ENCODE measurements at regions not wholly inside any gene's neighbourhood (a gene's known extent, or its start where the extent isn't known, plus 50 kb on each side); places are given as distances from the start of the nearest gene placed in this dataset.

GRCh38 chr16:73251608-73252007 is 203.7 kb upstream of the ZFHX3 start:
- no peak for DNase-seq

- DNase-seq: no peak
Observed at GRCh38 chr16:73248316-73248715, 200.4 kb upstream of the ZFHX3 start.

DNA sequence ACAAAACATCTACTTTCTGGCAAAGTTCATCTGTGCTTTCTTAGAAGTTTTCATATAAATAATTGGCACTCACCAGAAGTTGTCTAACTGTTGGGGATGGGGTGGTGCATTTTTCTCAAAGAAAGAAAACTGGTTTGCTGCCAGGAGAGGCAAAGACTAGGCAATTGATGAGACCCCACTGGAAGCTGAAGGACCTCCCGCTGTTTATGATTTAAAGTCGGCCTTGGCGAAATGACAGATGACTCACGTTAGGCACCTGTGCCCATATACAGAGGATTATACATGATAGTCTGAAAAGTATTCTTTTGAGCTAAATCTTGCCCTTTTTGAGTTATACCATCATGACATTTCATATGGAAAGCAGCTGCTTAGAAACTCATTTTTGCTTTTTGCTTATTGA is 193.0 kb upstream of the ZFHX3 start:
- DNase-seq: no peak

GRCh38 chr16:73237601-73238000 is 189.7 kb upstream of the ZFHX3 start:
- no peak for DNase-seq

DNA sequence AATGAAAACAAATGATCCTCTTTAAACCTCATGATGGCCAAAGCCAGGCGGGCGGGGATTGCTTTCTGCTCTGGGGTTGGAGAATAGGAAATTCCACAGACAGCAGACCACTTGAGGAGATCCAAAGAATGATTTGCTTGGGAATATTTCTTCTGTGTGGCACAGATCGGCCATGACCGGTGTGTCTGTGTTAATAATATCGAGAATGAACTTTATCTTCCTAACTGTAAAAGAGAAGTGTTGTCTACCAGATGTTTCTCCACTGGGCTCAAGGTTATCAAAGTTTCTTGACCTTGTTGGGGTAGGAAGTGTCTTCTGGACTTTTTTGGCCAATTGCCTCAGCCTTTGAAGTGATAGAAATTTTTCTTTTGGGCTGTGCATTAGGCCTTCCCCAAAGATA is 186.6 kb upstream of the ZFHX3 start:
- DNase-seq: no peak

- DNase-seq: no peak
Observed at GRCh38 chr16:73233846-73234424, 186.0 kb upstream of the ZFHX3 start.

GRCh38 chr16:73233329-73233765 is 185.4 kb upstream of the ZFHX3 start:
- no peak for DNase-seq

GRCh38 chr16:73232555-73233328 is 184.8 kb upstream of the ZFHX3 start:
- peak; percentile 84 for DNase-seq

- no peak for DNase-seq
Observed at GRCh38 chr16:73231944-73232554, 184.1 kb upstream of the ZFHX3 start.

GRCh38 chr16:73231379-73231778 is 183.5 kb upstream of the ZFHX3 start:
- DNase-seq: no peak

DNA sequence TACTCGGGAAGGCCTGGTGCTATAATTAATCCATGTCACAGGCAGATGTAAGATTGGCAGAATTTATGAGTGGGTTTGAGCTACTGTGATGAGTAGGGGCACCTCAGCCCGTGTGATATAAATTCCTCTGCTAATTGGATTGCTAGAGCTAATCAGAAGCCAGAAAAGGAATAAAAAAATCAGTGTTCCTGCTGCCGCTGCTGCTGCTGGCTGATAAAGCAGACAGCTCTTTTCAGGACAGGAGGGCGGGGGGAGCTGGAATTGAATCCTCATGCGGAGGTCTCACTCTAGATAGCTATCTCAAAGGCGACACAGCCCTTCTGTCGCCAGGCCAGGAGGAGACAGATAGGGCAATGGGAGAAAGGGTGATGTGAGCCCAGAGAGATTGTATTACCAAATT is 182.7 kb upstream of the ZFHX3 start:
- DNase-seq: no peak

- DNase-seq: no peak
Observed at GRCh38 chr16:73228649-73229048, 180.7 kb upstream of the ZFHX3 start.

DNA sequence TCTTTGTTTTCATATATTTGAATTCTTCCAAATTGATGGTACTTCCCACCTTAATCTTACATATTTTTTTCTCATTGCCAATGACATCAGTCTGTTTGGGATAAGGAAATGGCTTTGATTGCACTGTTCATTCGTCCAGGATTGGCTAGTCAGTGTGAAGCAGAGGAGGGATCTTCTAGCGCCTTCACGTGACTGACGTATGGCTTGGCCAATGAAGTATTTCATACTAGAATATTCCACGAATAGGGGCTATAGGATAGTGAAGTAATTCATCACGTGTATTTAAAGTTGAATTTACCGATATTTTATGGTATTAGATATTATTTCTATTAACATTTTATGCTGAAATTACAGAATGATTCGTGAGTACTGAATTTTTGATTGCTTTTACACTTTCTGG is 178.7 kb upstream of the ZFHX3 start:
- no peak for DNase-seq

DNA sequence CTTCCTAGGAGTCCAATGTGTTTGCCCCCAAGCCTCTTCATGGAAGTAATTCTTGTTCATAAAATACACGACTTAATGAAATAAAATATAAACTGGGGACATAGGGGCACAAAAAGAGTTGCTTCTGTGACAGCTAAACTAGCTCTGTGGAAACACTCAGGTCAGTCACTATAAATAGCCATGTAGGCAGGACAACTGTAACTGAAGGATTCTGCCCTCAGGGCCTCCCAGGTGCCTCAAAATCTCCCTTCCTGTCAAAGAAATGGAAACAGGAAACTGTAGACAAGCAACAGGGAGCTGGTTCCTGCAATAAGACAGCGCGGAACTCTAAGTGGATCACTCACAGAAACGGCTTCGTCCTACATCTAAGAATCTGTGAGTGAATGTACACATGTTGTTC is 178.1 kb upstream of the ZFHX3 start:
- DNase-seq: peak; percentile 21

- no peak for DNase-seq
Observed at GRCh38 chr16:73220836-73221235, 172.9 kb upstream of the ZFHX3 start.

DNA sequence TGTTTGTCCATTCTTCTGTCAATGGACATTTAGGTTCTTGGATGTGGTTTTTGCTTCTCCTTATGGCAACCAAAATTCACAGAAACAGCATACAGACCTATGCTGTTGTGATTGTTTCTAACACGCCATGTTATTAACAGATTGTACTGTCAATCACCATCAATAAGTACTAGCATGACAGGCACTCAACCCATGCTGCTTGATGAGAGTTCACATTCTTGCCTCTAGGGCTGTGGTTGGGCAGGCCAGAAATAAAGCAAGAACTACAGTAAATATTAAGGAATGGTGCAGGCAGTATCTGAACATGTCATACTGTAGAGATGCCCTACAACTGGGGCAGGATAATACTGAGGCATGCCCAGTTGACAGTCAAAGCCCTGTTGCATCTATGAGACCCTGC is 171.2 kb upstream of the ZFHX3 start:
- no peak for DNase-seq

DNA sequence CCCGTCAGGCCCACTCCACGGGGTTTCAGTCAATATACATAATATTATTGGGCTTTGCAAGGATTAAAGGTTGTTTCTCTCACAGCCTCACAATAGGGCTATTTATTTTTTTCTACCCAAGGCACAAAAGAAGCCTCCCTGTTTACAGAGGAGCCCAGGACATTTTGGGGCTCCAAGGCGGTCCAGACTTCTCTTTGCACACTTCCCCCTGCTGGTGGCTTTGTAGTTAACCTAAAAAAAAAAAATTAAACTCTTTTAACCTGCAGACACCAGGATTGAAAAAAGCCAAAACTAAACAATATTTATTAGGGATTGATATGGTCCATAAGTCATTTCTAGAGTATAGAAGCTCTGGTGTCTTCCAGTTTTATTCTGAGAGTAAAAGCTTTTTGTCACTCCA is 169.7 kb upstream of the ZFHX3 start:
- DNase-seq: no peak

GRCh38 chr16:73216932-73217331 is 169.0 kb upstream of the ZFHX3 start:
- no peak for DNase-seq

DNA sequence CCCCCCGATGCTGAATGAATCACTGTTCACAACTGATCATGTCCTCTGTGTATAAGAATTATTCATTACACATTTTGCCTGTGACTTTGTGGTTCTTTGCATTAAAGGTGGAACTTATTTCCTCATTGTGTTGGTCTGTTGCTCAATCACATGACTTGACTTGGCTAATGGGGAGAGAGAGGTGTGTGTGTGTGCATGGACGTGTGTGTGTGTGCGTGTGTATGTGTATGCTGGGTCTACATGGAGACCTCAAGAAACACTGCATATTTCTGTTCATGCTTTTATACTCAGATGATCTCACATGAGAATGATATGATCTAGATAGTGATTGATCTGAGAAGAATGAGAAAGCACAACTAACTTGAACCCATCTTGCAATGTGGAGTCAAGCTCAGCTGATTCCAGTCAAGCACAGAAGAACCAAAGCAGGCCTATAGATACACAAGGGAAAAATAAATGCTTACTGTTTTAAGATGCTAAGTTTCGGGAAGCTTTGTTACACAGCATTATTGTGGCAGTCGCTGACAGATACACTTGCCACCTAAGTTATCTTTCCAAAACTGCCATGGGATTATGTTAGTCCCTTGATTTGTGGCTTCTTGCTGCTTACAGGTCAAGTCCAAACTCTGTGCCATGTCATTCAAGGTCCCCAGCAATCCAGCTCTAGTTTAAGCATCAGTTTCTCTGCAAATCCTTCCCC is 167.9 kb upstream of the ZFHX3 start:
- DNase-seq: no peak

- DNase-seq: no peak
Observed at GRCh38 chr16:73214825-73215677, 167.1 kb upstream of the ZFHX3 start.

- peak; percentile 78 for DNase-seq
Observed at GRCh38 chr16:73213732-73214455, 166.0 kb upstream of the ZFHX3 start.

Data from tongue (tissue), 1 donor.